ENCODE measurements at regions not wholly inside any gene's neighbourhood (a gene's known extent, or its start where the extent isn't known, plus 50 kb on each side); places are given as distances from the start of the nearest gene placed in this dataset.

- TF ChIP-seq CTCF (IDR thresholded peaks at IDR 0.05) (no peak), POLR2A (IDR thresholded peaks at IDR 0.05) (no peak)
These were observed 463.2 kb upstream of the AGTR1 start for GRCh38 chr3:148234536-148234935.
